ENCODE measurements at regions not wholly inside any gene's neighbourhood (a gene's known extent, or its start where the extent isn't known, plus 50 kb on each side); places are given as distances from the start of the nearest gene placed in this dataset.

GRCh38 chr2:167686691-167687090 is 560.7 kb downstream of the STK39 start:
- H4K20me1 ChIP-seq (ENCODE audit: insufficient read depth), result no peaks in the 10 kb centered on the region
- H3K9ac ChIP-seq (ENCODE audit: low read length), result no peak overlapping the region
- H3K79me2 ChIP-seq (replicated peaks; ENCODE audit: insufficient read depth, low read length), result no peaks in the 10 kb centered on the region
- no peaks in the 10 kb centered on the region for H3K36me3 ChIP-seq (ENCODE audit: insufficient read depth, low read length)
- no peak overlapping the region for H3K4me2 ChIP-seq (ENCODE audit: low read length)
- H3K9me3 ChIP-seq (ENCODE audit: low read length), result no peaks in the 10 kb centered on the region
- TF ChIP-seq EZH2 (IDR thresholded peaks at IDR 0.05; ENCODE audit: borderline replicate concordance, insufficient read depth, low read length, poor library complexity, severe bottlenecking) (no peak), CTCF (IDR thresholded peaks at IDR 0.05; ENCODE audit: poor library complexity, severe bottlenecking) (no peak), MXI1 (conservative IDR thresholded peaks at IDR 0.05; ENCODE audit: poor library complexity, severe bottlenecking) (no peak), SMC3 (conservative IDR thresholded peaks at IDR 0.05; ENCODE audit: poor library complexity) (no peak), RAD21 (conservative IDR thresholded peaks at IDR 0.05) (no peak), POLR2AphosphoS5 (IDR thresholded peaks at IDR 0.05) (no peak), TAF1 (IDR thresholded peaks at IDR 0.05; ENCODE audit: low read depth) (no peak), EP300 (conservative IDR thresholded peaks at IDR 0.05; ENCODE audit: poor library complexity, severe bottlenecking) (no peak), REST (IDR thresholded peaks at IDR 0.05; ENCODE audit: borderline replicate concordance) (no peak)
- no peak overlapping the region for H3K4me3 ChIP-seq (ENCODE audit: low read length)
- no peaks in the 10 kb centered on the region for H3F3A ChIP-seq (ENCODE audit: insufficient read depth, low read length, poor library complexity, severe bottlenecking)
- H3K9me2 ChIP-seq (ENCODE audit: insufficient read depth, low read length), result no peaks in the 10 kb centered on the region
- no peak overlapping the region for H2AFZ ChIP-seq (ENCODE audit: low read depth, low read length)
- H3K27me3 ChIP-seq (ENCODE audit: insufficient read depth, low read depth, low read length), result no peaks in the 10 kb centered on the region
- H3K27ac ChIP-seq (ENCODE audit: low read length), result no peak overlapping the region

GRCh38 chr2:167681234-167682015 is 566.0 kb downstream of the STK39 start:
- Histone ChIP-seq H3K9ac (ENCODE audit: low read length) (no peak overlapping the region), H3K4me3 (ENCODE audit: low read length) (no peak overlapping the region), H3F3A (ENCODE audit: insufficient read depth, low read length, poor library complexity, severe bottlenecking) (no peaks in the 10 kb centered on the region), H3K4me2 (ENCODE audit: low read length) (no peak overlapping the region), H3K79me2 (replicated peaks; ENCODE audit: insufficient read depth, low read length) (no peaks in the 10 kb centered on the region), H3K9me2 (ENCODE audit: insufficient read depth, low read length) (no peaks in the 10 kb centered on the region), H3K27me3 (ENCODE audit: insufficient read depth, low read depth, low read length) (no peaks in the 10 kb centered on the region), H3K36me3 (ENCODE audit: insufficient read depth, low read length) (no peaks in the 10 kb centered on the region), H3K9me3 (ENCODE audit: low read length) (no peaks in the 10 kb centered on the region), H2AFZ (ENCODE audit: low read depth, low read length) (no peak overlapping the region), H3K27ac (ENCODE audit: low read length) (no peak overlapping the region), H4K20me1 (ENCODE audit: insufficient read depth) (no peaks in the 10 kb centered on the region)
- TF ChIP-seq REST (IDR thresholded peaks at IDR 0.05; ENCODE audit: borderline replicate concordance) (no peak), TAF1 (IDR thresholded peaks at IDR 0.05; ENCODE audit: low read depth) (no peak), SMC3 (conservative IDR thresholded peaks at IDR 0.05; ENCODE audit: poor library complexity) (no peak), CTCF (IDR thresholded peaks at IDR 0.05; ENCODE audit: poor library complexity, severe bottlenecking) (no peak), MXI1 (conservative IDR thresholded peaks at IDR 0.05; ENCODE audit: poor library complexity, severe bottlenecking) (no peak), EP300 (conservative IDR thresholded peaks at IDR 0.05; ENCODE audit: poor library complexity, severe bottlenecking) (no peak), RAD21 (conservative IDR thresholded peaks at IDR 0.05) (no peak), EZH2 (IDR thresholded peaks at IDR 0.05; ENCODE audit: borderline replicate concordance, insufficient read depth, low read length, poor library complexity, severe bottlenecking) (no peak), POLR2AphosphoS5 (IDR thresholded peaks at IDR 0.05) (no peak)

Data from neural cell (in vitro differentiated cells).